ELR (cell line): ENCODE measurements at regions not wholly inside any gene's neighbourhood (a gene's known extent, or its start where the extent isn't known, plus 50 kb on each side); places are given as distances from the start of the nearest gene placed in this dataset.
A peak's percentile ranks its signal among the peaks of the same experiment; 100 is the strongest.
"Not testable (repeated sequence)": the region's sequence is repeated elsewhere in the genome, so short reads cannot be mapped to it uniquely, and the experiment has no call there.

Experiments used
- DNase-seq: peaks from one replicate; pipeline ENCODE4 v3.0.0-alpha.2; 2015; ENCODE audit warnings: low read depth

DNA sequence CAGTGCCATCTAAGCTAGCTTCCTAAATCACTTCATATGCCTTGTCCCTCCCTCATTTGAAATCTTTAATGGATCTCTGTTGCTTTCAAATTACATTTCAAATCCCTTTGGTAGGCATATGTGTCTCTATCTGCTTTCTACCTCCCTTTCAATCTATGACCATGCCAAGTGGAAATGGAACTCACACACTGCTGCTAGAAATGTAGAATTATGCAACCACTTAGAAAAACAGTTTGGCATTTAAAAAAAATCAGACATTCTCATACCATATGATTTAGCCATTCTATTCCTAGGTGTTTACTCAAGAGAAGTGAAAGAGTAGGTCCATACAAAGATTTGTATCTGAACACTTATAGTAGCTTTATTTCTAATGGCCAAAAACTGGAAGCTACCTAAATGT is 413.5 kb upstream of the INTU start:
- DNase-seq: no peak

GRCh38 chr4:127224556-127224955 is 408.2 kb upstream of the INTU start:
- DNase-seq: no peak

DNA sequence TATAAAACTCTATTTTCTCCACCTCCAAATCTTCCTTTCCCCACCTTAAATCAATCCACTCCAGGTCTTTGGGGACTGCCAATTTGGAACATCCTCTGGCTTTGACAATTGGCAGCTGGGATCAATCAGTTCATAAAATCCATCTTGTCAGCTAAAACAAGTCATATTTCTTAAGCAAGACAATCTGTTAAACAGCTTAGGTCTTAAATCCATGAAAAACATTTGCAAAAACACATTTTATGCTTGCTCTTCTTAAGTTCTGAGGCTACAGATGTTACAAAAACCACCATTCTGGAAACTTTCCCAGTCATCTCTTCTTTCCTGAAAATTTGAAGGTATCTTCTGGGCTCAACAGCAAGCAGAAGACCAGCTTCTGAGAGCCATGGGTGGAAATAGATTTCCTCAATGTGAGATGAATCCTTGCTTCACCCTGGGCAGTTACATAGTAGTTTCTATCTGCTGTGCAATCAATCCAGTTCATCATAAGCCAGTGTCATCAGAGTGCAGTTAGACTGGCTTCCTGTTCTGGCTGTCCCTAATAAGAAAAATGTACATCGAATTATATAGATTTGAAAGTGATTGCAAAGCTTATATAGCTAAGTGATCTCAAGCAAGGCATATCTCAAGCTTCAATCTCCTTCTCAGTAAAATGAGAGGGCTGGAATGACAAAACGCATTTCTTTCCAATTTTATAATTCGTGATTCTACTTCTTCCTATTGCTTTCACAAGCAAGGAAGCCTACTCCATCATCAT is 402.7 kb upstream of the INTU start:
- DNase-seq: no peak

GRCh38 chr4:127236889-127237288 is 395.9 kb upstream of the INTU start:
- DNase-seq: no peak

- DNase-seq: no peak
Measured at GRCh38 chr4:127237581-127237980, 395.2 kb upstream of the INTU start.

GRCh38 chr4:127238956-127239475 is 393.7 kb upstream of the INTU start:
- no peak for DNase-seq

GRCh38 chr4:127239902-127240763 is 392.6 kb upstream of the INTU start:
- DNase-seq: no peak

- DNase-seq: no peak
Measured at GRCh38 chr4:127240764-127241105, 392.0 kb upstream of the INTU start.

DNA sequence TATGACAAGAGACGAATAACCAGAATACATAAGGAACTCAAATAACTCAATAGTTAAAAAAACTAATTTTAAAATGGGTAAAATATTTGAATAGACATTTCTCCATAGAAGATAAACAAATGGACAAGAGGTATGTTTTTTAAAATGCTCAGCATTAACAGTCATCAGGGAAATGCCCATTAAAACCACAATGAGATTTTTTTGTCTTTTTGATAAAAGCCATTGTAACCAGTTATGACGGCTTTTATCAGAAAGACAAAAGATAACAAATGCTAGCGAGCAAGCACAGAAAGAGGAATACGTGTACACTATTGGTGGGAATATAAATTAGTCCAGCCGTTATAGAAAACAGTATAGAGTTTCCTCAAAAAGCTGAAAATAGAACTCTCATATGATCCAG is 388.2 kb upstream of the INTU start:
- DNase-seq: no peak

- no peak for DNase-seq
Measured at GRCh38 chr4:127246963-127247952, 385.5 kb upstream of the INTU start.

DNA sequence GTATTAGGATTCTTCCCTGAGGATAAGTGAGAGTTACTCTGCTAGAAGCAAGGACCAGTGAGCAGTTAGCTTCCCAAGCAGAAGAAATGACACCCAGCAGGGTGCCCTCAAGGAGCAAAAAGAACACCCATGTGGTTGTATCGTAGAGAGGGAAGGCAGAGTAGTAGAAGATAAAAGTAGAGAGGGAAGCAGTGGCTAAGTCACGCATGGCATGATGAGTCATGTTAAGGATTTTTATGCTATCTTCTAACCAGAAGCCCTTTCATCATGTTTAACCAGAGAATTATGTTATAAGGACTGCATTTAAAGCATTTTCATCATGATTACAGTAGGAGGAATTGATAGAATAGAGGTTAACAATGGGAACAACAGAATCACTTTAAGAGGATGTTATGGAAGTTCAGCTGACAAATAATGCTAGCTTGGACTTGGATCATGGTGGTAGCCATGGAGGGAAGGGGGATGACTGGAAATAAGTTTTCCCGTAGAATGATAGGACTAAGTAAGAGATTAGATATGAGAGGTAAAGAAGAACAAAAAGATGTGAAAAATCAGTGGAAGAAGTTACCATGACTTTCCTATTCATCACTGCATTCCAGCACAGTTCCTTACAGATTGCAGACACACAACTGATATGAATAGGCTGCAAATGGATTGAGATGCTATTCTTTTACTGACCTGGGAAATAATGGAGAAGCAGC is 383.5 kb upstream of the INTU start:
- DNase-seq: peak; percentile 57

- peak; percentile 40 for DNase-seq
Measured at GRCh38 chr4:127249767-127250108, 383.0 kb upstream of the INTU start.

- no peak for DNase-seq
Measured at GRCh38 chr4:127250577-127250976, 382.2 kb upstream of the INTU start.

GRCh38 chr4:127251423-127251822 is 381.3 kb upstream of the INTU start:
- DNase-seq: peak; percentile 63

DNA sequence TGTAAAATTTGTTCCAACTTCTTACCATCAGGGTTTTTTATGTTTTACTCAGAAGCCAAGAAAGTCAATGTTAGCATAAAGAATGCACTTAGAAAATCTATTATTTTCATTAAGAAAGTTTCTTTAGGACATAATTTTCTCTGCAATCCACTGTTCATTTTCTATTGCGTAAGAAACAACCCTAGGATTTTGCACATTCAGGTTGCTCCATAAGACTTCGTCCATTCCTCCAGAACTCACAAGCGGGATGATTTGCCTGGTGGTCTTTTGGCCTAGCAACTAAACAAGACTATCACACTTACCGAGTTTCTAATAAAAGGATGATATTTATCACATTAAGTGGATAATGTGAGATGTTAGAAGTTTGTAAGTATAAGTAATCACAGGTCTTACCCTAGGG is 376.3 kb upstream of the INTU start:
- DNase-seq: no peak

DNA sequence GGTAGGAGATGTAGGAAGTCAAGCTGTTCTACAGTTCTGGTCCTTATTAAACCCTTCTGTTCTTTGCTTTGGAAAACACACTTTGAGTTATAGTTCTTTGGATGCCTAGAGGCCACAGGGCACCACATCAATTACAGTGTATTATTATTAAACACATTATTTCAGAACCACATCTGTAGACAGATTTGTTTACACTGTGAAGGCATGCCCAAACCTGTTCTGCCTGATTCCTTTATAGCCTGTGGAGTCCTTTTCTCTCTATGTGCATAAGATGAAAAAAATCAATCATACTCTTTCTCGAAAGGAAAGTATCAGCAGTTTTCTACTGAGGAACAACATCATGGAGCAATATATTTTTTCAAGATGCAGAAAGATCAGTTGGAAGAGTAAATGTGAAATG is 371.3 kb upstream of the INTU start:
- no peak for DNase-seq

- DNase-seq: no peak
Measured at GRCh38 chr4:127268367-127268766, 364.4 kb upstream of the INTU start.

DNA sequence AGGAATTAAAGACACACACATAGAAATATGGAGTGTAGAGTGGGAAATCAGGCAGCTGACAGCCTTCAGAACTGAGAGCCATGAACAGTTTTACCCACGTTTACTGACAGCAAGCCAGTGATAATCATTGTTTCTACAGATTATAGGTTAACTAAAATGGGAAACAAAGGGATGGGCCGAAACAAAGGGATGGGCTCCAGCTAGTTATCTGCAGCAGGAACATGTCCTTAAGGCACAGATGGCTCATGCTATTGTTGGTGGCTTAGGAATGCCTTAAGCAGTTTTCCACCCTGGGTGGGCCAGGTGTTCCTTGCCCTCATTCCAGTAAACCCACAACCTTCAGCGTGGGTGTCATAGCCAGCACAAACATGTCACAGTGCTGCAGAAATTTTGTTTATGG is 355.7 kb upstream of the INTU start:
- not testable (repeated sequence) for DNase-seq

GRCh38 chr4:127284236-127284635 is 348.5 kb upstream of the INTU start:
- DNase-seq: no peak

DNA sequence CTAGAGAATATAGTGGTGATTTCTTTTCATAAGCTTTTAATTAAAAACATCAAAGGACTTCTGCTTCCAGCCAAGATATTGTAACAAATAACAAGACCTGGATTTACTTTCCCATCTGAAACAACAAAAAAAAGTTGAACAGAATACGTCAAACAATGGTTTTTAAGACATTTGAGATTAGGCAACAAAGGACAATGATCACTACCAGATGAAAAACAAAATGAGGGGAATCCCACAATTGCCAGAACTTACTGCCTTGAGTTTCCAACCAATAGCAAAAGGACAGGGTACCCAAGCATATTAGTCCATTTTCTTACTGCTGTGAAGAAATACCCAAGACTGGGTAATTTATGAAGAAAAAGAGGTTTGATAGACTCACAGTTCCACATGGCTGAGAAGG is 341.4 kb upstream of the INTU start:
- DNase-seq: no peak

DNA sequence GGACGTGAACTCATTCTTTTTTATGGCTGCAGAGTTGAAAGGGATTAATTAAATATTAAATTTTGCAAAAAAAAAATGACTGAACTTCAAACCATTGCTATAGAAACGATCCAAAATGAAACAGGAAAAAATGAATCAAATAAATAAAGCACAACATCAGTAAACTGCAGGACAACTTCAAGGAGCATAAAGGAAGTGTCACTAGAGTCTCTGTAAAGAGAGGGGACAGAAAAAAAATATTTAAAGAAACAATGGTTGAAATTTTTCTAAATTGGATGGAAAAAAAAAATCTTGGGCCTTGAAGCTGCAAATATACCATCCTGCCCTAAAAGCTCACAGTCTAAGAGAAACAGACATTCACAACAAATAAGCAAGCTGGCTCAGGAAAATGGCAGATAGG is 339.3 kb upstream of the INTU start:
- DNase-seq: no peak

DNA sequence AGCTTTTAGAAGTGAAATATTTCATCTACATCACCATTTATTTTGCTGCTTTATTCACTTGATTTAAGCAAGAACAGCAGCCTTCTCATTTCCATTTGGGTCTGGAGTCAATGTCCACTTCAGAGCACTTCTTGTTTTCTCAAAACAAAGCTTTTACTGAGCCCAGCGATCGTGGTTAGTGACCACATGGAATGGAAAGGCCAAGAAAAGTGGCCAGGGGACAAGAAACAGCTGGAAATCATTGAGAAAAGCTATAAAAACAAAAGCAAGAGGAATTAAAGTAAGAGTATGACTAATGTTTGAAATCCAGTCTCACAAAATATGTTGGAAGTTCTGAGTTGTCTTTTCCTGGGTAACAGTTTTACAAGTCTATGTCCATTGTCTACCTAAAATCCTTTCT is 328.4 kb upstream of the INTU start:
- DNase-seq: no peak
